GM21737 (cell line): ENCODE measurements at regions not wholly inside any gene's neighbourhood (a gene's known extent, or its start where the extent isn't known, plus 50 kb on each side); places are given as distances from the start of the nearest gene placed in this dataset.

ENCODE experiments used
- ATAC-seq: cut with Tn5 transposase; IDR thresholded peaks from one replicate; pipeline ENCODE4 v1.9.1; 2021; ENCODE audit warnings: mild to moderate bottlenecking, moderate library complexity; ENCODE audit not compliant: unreplicated experiment

DNA sequence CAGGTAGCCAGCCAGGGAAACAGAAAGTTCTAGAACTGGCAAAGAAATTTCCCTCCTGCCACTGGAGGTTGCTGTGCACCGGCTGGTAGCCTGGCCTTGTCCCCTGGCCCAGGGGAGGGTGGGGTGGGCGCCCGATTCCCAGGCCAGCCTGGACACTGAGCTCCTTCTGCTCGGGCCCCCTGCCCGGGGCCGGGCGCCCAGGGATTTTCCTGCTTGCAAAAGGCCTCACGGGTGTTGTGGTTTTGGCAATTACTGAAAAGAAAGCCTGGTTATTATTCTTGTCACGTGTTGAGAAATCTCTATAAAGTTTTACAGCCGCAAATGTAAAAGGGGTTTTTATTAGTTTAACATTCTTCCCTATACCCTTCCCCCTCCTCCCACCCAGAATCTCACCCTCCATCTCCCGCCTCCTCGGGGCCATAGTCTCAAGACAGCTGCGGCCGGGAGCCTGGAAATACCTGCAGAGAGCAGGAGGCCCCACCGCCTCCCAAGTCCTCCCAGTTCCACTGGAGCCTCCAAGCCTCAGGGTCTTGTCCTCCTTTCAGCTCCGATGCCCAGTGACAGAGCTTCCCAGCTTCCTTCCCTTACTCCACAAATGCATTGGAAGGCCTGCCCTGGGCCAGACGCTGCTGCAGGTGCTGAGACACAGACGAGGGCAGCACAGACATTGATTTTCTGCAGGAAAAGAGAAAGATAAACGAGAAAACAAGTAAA lies 1515.6 kb downstream of the TBC1D22A start:
- no peak for ATAC-seq

GRCh38 chr22:48276994-48277867 lies 1514.8 kb downstream of the TBC1D22A start:
- ATAC-seq: no peak

GRCh38 chr22:48275412-48275811 lies 1513.0 kb downstream of the TBC1D22A start:
- ATAC-seq: no peak

GRCh38 chr22:48270731-48271130 lies 1508.3 kb downstream of the TBC1D22A start:
- no peak for ATAC-seq

- ATAC-seq: no peak
These were observed 1506.5 kb downstream of the TBC1D22A start for GRCh38 chr22:48268771-48269552.

DNA sequence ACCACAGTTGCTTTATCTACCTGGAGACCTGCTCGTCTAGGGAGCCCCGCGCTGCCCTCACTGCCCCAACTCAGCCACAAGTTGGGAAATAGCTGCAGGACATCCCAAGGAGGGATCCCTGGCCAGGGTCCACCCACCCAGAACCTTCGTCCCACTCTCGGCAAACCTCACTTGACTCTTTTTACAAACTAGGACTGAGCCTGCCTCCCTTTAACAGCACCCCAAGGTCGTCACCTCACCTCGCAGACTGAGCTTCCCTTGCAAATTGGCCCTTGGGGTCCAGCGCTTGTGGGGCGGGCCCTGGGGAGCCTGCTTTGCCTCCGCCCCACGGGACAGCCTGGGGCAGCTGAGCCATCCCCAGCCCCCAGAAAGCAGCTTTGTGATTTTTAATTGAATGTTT lies 1505.8 kb downstream of the TBC1D22A start:
- ATAC-seq: no peak

DNA sequence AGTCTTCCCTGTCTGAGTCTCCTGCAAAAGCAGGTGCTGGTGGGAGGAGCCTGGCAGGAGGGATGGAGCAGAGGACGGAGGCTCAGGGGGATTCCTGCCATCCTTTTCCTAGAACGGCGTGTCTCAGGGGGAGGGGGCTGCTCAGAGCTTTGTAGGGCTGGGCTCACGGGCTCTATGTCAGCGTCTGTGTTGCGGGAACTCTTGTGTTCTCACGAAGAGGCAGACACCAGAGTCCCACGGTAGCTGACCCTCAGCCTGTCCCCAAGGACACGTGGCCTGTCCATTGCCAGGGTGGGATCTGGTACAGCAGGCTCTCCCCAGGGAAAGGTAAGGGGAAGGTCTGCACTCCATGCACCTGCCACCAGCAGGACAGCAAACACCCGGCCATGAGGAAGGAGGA lies 1505.2 kb downstream of the TBC1D22A start:
- no peak for ATAC-seq

DNA sequence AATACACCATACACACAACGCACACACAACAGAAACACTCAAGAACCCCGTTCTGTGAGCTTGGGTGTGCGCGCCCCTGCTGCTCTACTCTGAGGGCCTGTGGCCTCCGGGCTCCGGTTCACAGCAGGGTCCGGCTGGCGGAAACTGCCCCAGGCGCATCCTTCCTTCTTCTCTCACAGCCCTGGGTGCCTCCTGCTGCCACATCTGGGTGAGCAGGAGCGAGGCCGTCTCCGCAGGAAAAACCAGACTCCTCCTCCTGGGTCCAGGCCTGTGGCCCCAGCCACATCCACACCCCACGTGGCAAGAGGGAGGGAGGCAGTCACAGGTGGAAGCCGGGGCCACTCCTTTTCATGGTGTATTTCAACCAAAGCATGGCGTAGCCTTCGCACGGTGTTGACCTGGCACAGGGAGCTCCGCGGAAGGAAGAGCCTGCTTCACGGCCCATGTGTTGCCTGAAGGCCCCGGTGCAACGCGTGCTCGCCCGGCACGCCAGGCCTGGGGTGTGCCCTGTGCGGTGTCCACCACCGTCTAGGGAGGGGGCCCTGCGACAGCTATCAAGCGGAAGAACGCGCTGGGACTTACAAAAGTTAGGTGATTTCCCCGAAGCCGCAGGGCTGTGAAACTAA lies 1502.7 kb downstream of the TBC1D22A start:
- ATAC-seq: no peak

DNA sequence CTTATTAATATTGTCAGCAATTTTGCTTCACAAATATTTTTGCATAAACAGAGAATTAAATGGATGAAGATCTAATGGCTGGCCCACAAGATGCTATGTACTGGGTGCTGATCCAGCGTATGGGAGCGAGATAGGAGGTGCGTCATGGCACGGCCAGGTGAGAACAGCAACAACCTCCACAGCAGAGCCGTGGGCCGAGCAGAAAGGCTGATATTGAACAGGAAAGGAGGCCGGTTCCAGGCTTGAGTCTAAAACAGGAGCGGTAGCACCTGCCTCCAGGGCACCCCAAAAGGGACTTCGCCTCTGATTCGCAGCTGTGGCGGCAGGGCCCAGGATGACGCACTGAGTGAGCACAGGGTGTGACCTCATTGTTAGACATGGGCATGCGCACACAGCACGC lies 1502.1 kb downstream of the TBC1D22A start:
- ATAC-seq: no peak

DNA sequence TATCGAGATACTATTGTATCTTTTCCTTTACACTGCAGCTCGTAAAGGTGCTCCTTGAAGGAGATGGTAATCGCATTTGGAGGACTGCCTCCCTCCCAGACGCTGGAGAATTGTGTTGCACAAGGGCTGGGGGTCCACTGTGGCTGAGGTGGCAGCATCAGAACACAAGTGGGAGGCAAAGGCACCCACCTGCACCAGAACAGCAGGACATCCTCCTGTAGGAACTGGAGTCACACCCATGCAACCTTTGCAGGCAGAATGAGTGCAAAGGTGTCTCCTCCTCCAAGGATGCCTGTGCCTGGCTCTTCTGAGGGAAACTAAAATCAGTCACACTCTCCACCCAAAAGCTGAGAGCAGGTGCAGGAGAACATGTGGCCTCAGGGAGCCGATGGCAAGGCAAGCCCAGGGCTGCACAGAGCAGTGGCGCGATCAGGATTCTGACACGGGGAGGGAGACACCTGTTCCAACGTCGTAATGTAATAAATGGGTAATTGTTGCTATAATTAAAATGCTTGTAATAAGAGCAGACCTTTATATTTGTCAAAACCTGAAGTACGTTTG lies 1501.4 kb downstream of the TBC1D22A start:
- ATAC-seq: no peak

GRCh38 chr22:48263431-48263765 lies 1500.9 kb downstream of the TBC1D22A start:
- no peak for ATAC-seq

DNA sequence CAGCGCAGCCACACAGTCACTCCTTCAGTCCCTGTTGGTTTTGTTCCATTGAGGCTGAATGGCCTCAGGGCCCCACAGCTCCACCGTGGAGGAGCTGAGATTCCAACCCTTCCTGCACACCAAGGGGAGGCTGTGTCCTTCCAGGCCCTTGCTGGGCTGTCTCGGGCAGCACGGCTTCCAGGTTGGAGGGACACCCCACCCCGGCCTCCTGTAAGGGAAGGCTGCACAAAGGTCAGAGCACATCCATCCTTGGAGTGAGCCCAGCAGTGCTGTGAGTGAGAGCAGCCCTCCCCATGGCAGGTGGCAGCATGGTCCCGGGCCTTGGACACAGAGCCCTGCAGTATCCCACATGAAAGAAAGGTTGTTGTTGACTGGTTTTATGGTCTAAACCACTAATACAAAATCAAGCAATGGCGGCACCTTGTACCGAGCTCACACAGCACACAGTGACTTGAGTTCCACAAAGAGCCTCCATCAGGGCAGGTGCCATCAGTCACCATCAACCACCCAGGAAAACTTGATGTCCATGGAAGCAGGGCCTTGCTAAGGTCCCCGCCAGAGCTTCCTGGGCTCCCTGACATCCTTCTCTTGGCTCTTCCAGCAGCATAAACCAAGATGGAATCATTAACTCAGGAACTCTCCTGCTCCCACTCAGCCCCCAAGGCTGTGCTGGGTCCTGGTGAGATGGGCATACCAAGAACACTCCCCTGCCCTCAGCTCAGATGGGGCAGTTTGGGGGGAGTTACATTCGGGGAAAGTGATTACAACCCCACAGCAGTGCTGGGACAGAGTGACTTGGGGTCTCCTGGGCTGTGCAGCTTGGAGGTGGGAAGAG lies 1500.4 kb downstream of the TBC1D22A start:
- no peak for ATAC-seq

DNA sequence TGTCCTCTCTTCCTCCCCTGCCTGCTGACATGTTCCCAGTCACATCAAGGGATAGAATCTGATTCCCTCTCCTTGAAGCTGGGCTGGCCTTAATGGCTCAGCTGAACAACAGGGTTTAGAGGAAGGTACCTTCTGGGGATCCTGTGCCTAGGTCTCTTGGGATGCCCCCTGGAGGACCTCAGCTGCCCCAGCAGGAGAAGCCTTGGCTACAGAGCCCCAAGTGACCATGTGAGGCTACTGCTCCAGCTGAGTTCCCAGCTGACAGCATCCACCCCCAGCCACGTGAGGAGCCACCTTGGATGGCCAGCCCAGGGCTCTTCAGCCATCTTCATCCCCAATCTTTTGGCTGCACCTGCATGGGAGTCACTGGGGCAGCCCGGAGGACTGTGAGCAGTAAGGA lies 1499.3 kb downstream of the TBC1D22A start:
- no peak for ATAC-seq

- no peak for ATAC-seq
These were observed 1498.7 kb downstream of the TBC1D22A start for GRCh38 chr22:48261048-48261621.

DNA sequence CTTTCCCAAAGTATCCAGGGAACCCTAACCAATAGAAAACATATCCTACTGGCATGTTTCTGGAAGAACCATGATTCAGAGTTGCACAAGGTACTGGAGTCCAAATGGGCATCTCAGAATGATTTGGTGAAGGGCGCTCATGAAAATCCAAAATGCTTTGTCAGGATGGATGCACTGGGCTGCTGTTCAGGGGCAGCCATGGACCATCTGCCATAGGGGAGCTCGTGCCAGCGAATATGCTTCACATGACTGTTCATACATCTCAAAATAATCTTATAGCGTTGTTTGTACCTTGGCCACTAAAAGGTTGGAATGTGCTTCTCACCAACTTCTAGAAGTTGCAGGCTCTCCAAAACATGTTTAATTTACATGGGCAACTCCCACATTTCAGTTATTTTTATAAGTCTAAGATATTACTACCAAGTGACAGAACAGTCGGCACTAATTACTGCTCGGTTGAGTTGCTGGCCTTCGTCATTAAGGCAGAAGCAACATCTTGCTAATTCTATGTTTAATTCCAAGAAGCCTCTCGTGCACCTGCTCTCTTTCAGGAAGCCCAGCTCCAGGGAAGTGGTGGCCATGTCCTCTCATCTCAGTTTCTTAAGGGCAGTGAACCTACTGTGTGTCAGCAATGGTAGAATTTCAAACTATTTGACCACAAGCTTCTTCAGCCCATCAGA lies 1497.7 kb downstream of the TBC1D22A start:
- no peak for ATAC-seq

- ATAC-seq: no peak
These were observed 1496.4 kb downstream of the TBC1D22A start for GRCh38 chr22:48258811-48259210.

DNA sequence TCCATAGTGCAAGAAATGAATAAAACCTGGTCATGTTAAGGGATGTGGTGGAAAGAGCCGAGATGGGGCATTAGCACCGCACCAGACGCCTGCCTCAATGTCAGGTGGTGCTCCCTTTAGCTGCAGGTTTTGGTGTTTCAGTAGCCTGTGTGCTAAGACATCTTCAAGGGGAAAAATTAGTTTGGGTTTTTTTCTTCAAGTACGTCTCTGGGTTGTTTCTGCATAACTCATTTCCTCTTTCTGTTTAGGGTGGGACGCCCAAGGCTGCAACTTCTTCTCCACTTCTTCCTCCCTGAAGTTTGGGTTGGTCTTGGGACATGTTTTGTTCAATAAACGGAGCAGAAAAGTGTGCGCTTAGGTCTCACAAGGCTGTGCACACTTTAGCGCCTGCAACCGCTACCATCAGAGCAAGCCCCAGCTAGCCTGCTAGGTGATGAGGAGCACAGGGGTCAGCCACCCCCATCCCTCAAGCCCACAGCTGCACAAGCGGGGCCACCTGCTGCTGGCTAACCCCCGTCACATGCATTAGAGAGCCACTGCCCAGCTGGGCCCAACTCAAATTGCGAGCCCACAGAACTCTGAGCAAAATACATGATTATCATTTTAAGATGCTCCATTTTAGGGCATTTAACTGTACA lies 1495.7 kb downstream of the TBC1D22A start:
- no peak for ATAC-seq

DNA sequence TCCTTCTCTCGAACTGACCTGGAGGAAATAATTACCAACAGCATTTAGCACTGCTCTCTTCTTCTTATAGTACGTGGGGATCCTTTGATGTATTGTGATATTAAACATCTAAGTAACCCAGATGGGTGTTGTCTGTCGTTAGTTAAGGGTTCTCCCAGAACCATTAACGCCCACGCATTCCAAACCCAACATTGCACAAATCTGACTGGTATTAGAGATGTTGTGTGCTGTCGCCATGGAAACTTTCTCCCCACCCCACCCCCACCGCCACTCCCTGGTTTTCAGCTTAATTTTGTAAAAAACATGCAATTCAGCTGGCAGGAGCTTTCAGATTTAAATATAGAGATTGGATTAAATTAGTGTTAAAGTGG lies 1495.2 kb downstream of the TBC1D22A start:
- ATAC-seq: no peak
